ENCODE measurements at regions not wholly inside any gene's neighbourhood (a gene's known extent, or its start where the extent isn't known, plus 50 kb on each side); places are given as distances from the start of the nearest gene placed in this dataset.

DNA sequence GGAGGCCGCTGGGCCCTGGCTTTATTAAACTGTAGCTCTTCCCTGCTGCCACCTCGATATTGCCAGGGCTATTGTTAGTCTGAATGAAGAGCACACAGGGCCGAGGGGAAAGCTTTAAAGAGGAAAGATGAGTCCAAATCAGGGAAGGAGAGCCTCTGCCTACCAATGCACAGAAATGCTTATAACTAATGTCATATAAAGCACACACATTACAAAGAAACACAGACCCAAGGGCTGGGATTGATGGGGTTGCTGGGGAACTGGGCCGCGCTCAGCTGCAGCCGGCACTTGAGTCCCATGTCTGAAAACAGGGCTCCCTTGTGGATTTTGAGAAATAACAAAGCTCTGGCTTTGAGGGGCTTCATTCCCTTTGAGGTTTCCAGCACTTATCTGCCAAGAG, 232.6 kb downstream of the CD83 start:
- TF ChIP-seq EZH2 (IDR thresholded peaks at IDR 0.05; ENCODE audit: low read depth) (no peak), CTCF (conservative IDR thresholded peaks at IDR 0.05) (no peak)
